Endothelial cell of umbilical vein (primary cell): ENCODE measurements at regions not wholly inside any gene's neighbourhood (a gene's known extent, or its start where the extent isn't known, plus 50 kb on each side); places are given as distances from the start of the nearest gene placed in this dataset.

Source experiments
- EZH2 ChIP-seq: IDR thresholded peaks from 2 replicates; pipeline ENCODE4 v1.6.1; 2012; ENCODE audit warnings: borderline replicate concordance, low read depth, mild to moderate bottlenecking, moderate library complexity, low read length, inconsistent platforms; ENCODE audit not compliant: severe bottlenecking
- GATA2 ChIP-seq: IDR thresholded peaks from 2 replicates; pipeline ENCODE4 v1.7.0; 2011; ENCODE audit warnings: low read depth, mild to moderate bottlenecking, moderate library complexity, mixed read lengths, low read length; ENCODE audit not compliant: insufficient read length, insufficient read depth
- JUN ChIP-seq: IDR thresholded peaks from 2 replicates; pipeline ENCODE4 v1.6.1; 2011; ENCODE audit warnings: borderline replicate concordance, low read depth; ENCODE audit not compliant: insufficient read length, insufficient read depth
- MYC ChIP-seq: IDR thresholded peaks from one replicate; pipeline ENCODE4 v1.6.1; 2011; ENCODE audit warnings: mild to moderate bottlenecking, low read depth, low read length
- POLR2A ChIP-seq: IDR thresholded peaks from 2 replicates; pipeline ENCODE4 v1.6.1; 2012; ENCODE audit warnings: low read depth, mild to moderate bottlenecking, control low read depth, low read length
- POLR2AphosphoS5 ChIP-seq: IDR thresholded peaks from 2 replicates; pipeline ENCODE4 v1.6.1; 2012; ENCODE audit warnings: low read depth, mild to moderate bottlenecking, control low read depth, low read length, moderate library complexity; ENCODE audit not compliant: insufficient read depth
- TF ChIP-seq, protein P1 (sequence below), 2 donors: IDR thresholded peaks; 1 replicate in 1 of 2; 2 replicates in 1 of 2; pipeline ENCODE4 v1.5.1; 2011; ENCODE audit warnings: low read length in 2 of 2, mild to moderate bottlenecking in 2 of 2, moderate library complexity in 2 of 2, control low read depth in 1 of 2, inconsistent platforms in 1 of 2, low read depth in 1 of 2; ENCODE audit not compliant: insufficient read depth in 1 of 2; ENCODE audit errors: extremely low read depth in 1 of 2
- TF ChIP-seq, protein P2 (sequence below): IDR thresholded peaks from 2 replicates; pipeline ENCODE4 v1.6.1; 2011; ENCODE audit not compliant: insufficient read depth, insufficient read length

DNA sequence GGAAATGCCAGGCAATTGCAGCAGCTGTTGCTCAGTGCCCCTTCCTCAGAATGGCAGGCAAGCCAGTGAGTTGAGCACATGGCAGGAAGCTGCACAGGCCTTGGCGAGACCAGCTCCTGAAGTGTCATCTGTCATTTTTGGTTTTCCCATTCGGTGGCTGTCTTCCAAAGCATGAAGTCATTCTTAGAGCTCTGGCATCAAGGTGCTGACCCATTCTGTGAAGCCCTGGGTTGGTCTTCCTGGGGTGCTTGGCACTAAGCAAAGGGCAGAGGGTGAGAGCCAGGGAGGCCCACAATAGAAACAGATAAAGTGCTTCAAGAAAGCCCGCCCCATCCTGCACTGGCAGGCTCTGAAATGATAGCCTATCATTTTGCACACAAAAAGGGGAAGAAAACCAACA lies 150.5 kb downstream of the VAPA start:
- TF ChIP-seq EZH2 = no peak
- no peak for TF ChIP-seq POLR2A
- TF ChIP-seq, protein P1, sequence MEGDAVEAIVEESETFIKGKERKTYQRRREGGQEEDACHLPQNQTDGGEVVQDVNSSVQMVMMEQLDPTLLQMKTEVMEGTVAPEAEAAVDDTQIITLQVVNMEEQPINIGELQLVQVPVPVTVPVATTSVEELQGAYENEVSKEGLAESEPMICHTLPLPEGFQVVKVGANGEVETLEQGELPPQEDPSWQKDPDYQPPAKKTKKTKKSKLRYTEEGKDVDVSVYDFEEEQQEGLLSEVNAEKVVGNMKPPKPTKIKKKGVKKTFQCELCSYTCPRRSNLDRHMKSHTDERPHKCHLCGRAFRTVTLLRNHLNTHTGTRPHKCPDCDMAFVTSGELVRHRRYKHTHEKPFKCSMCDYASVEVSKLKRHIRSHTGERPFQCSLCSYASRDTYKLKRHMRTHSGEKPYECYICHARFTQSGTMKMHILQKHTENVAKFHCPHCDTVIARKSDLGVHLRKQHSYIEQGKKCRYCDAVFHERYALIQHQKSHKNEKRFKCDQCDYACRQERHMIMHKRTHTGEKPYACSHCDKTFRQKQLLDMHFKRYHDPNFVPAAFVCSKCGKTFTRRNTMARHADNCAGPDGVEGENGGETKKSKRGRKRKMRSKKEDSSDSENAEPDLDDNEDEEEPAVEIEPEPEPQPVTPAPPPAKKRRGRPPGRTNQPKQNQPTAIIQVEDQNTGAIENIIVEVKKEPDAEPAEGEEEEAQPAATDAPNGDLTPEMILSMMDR (IDR thresholded peaks at IDR 0.05; ENCODE audit: extremely low read depth in 1 of 2, insufficient read depth in 1 of 2, low read depth in 1 of 2, low read length in 2 of 2) = no peak
- no peak for TF ChIP-seq POLR2AphosphoS5
- no peak for TF ChIP-seq MYC
- TF ChIP-seq JUN = no peak
- TF ChIP-seq GATA2 = no peak
- TF ChIP-seq, protein P2, sequence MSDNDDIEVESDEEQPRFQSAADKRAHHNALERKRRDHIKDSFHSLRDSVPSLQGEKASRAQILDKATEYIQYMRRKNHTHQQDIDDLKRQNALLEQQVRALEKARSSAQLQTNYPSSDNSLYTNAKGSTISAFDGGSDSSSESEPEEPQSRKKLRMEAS = no peak
